ENCODE measurements at regions not wholly inside any gene's neighbourhood (a gene's known extent, or its start where the extent isn't known, plus 50 kb on each side); places are given as distances from the start of the nearest gene placed in this dataset.

GRCh38 chr2:117396161-117396560 lies 418.3 kb upstream of the DDX18 start:
- no peak for DNase-seq

DNA sequence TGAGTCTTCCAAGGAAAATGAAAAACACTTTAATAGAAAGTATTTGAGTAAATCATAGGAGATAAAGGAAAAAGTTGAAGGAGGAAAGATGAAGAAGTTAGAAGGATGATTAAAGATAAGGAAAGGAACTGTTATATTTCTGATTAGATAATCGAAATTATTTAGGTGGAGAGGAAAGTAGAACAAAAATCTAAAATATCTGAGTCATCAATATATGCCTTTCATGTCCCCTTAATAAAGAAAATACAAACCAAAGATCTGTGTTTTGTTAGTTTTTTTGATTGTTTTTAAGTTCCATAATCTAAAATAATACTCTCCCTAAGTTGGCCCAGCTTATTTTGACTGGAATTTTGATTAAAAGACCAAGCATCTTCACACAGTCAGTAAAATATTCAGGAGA lies 412.9 kb upstream of the DDX18 start:
- no peak for DNase-seq

GRCh38 chr2:117406443-117406842 lies 408.0 kb upstream of the DDX18 start:
- no peak for DNase-seq

DNA sequence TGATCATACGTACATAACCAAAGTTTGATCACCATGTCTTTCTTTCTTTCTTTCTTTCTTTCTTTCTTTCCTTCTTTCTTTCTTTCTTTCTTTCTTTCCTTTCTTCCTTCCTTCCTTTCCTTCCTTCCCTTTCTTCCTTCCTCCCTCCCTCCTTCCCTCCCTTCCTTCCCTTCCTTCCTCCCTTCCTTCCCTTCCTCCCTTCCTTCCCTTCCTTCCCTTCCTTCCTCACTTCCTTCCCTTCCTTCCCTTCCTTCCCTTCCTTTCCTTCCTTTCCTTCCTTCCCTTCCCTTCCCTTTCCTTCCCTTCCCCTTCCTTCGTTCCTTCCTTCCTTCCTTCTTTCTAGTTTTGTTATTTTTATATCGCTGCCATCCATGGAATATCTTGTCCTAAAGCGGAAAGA lies 406.7 kb upstream of the DDX18 start:
- DNase-seq: no peak

GRCh38 chr2:117409443-117409842 lies 405.0 kb upstream of the DDX18 start:
- DNase-seq: no peak

DNA sequence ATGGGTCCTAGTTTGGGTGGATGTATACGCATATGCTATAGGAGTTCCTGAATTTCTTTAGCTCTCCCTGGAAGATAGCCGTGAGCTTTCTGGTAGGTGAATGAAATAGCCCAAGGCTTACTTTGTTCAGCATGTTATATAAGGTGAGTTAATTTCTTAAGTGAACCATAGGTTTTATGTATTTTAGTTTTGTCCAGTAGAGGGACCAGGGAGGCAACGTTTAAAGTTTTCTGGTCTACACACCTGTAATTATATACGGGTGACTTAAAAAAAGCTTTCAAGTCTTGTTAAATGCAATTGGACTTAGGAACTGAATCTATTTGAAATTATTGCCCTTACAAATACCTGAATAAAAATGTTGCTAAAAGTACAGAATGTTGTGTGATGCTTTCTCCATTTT lies 402.5 kb upstream of the DDX18 start:
- DNase-seq: no peak

DNA sequence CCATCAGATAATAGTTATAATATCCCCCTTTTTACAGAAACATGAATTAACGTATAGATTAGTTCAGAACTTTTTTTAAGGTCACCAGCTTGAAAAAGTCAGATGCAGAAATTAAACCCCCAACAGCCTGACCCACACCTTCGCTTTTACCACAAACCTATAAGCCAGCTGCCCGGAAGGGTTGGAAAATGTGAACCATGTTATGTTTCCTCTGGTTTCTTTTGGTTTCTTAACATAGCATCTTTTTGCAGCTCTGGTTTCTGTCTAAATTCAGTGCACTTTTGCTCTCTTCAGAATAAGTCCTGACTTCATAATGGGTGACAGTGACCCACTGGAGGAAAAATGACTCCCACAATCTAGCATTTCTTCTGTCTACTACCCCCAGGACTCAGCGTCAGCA lies 381.7 kb upstream of the DDX18 start:
- DNase-seq: no peak

GRCh38 chr2:117436697-117437096 lies 377.8 kb upstream of the DDX18 start:
- DNase-seq: no peak

DNA sequence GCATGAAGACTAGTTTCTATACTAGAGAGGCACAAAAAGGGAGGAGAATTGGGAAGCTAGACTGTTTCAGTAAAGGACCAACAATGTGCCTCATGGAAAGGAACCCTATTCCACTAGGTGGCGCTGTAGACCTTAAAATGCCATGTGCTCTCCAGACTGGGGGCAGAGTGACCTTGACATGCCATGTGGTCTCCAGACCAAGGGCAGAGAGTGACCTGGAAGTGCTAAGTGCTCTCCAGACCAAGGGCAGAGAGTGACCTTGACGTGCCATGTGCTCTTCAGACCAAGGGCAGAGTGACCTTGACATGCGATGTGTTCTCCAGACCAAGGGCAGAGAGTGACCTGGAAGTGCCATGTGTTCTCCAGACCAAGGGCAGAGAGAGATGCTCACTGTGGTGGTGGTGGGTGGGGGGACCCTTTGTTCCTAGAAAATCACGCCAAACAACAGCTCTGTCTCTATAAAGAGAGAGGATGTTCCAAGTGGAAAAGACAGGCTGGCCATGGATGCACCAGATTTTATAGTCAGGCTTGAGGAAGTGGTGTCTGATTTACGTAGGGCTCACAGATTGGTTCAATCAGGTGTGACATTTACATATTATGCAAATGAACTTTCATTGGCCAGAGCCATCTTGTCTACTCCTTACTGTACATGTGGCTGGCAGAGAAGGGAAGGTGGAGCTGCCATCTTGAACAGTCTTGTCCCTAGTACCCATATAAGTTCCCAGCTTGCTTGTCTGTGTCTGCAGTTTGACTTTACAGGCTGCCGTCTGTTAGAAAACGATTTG lies 344.0 kb upstream of the DDX18 start:
- DNase-seq: peak; percentile 28

DNA sequence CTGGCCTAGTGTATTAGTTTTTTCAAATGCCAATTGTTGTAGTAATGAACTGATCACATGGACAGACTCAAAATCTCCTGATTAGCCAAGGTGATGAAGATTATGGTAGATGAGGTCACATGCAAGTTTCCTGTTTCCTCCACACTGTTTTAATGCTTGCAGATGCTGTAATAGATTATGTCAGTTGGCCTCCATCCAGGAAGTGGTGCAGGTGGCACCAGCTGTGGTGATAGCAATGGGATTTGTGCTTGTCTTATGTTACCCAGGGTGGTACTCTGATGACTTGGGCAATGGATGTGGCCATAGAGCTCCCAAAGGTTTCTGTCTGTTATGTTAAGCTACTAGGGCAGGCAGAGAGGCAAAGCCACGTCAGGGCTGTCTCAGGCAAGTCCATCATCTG lies 332.9 kb upstream of the DDX18 start:
- DNase-seq: no peak

- DNase-seq: no peak
These were observed 328.9 kb upstream of the DDX18 start for GRCh38 chr2:117485588-117485987.

- no peak for DNase-seq
These were observed 328.4 kb upstream of the DDX18 start for GRCh38 chr2:117486081-117486480.

DNA sequence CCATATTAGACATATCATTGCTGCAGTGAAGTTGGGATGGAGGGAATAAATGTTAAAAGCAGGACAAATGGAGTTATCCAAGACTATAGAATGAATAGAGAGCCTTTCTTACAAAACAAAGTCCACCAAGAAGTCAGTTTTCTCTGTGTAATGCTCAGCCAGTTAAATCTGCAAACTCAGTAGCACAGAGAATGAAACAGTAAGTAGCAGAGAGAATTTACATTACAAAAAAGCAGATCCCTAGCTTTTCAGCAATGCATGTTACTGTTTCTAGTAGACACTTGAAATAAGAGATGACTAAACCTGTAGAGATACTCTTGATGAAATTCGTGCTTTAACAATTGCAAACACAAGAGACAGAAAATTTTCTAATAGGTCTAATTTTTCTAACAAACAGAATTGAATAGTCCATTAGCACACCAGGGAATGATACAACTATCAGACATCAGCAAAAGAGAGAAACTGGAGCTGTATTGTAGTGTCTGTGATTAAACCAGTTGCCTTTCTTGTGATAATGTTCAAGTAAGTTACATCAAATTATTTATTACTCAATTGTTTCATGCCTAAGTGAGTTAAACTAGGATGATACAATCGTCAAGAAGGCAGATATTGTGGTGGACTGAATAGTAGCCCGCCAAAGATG lies 322.2 kb upstream of the DDX18 start:
- no peak for DNase-seq

DNA sequence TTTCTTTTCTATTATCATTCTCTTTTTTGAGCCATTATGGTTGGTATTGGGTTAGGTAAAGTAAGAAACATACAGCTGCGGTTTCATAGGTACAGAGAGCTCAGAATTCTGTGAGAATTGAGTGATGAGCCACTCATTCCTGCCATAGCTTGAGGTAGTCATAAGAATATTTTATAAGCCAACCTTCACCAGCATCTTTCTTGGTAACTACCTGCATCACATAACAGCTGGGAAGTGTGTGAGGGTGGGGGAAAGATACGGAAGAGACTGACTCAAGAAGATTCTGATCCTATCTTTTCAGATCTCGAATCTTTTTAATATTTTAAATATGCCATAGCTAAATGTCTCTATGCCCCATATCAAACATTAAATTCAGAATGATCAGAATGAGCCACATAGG lies 313.8 kb upstream of the DDX18 start:
- DNase-seq: no peak

- DNase-seq: no peak
These were observed 312.4 kb upstream of the DDX18 start for GRCh38 chr2:117502121-117502520.

- no peak for DNase-seq
These were observed 302.2 kb upstream of the DDX18 start for GRCh38 chr2:117512307-117512706.

- DNase-seq: no peak
These were observed 300.1 kb upstream of the DDX18 start for GRCh38 chr2:117514371-117514770.

- DNase-seq: no peak
These were observed 295.3 kb upstream of the DDX18 start for GRCh38 chr2:117519238-117519637.

GRCh38 chr2:117519721-117520120 lies 294.8 kb upstream of the DDX18 start:
- no peak for DNase-seq

DNA sequence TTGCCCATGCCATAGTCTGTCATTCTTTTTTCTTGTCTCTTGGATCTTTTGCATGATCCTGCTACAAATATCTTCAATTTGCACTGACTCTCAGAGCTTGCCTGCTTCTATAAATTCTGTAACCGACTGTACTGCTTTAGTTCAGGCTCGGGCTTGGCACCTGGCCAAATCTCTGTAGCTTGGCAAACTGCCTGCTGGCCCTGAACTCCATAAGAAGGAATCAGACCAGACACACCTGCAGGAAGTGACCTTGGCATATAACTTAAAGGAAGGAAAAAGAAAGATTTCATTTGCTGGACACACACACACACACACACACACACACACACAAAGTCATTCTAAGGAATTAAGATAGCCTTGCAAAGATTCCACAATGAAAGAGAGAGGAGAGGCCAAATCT lies 291.2 kb upstream of the DDX18 start:
- peak; percentile 44 for DNase-seq

GRCh38 chr2:117523711-117524238 lies 290.7 kb upstream of the DDX18 start:
- no peak for DNase-seq

DNA sequence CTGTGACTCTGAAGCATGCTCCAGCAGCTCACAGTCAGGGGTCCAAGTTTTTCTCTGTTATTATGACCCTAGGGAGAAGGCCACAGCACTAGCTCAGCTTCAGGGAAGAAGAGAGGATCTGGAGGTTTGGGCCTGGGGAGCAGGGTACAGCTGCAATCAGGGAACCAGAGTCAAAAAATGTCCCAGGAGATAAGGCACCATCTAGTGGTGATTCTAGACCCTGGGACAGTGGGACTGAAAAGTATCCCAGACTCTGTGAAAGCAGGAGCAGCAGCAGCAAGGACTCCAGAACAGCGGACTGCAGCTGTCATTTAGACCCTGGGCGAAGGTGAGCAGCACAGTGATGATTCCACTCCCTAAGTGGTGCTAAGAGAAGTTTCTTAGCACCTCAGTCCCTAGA lies 278.4 kb upstream of the DDX18 start:
- DNase-seq: no peak

DNA sequence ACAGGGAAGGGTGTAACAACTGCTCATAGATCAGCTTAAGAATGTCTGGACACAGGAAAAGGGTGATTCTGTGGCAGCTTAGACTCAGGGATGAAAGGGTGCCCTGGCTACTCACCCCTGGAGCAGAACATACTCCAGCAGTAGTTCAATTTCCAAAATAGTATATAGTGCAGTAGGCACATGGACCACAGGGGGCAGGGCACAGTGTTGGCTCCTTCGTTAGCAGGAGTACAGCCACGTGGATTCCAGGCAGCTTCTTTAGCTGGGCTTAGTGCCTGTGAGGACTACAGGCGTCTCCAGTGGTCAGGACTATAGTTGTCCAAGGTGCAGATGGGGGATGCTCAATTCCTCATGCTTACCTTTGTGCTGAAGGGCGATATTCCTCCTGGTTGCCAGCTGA lies 277.5 kb upstream of the DDX18 start:
- DNase-seq: no peak

DNA sequence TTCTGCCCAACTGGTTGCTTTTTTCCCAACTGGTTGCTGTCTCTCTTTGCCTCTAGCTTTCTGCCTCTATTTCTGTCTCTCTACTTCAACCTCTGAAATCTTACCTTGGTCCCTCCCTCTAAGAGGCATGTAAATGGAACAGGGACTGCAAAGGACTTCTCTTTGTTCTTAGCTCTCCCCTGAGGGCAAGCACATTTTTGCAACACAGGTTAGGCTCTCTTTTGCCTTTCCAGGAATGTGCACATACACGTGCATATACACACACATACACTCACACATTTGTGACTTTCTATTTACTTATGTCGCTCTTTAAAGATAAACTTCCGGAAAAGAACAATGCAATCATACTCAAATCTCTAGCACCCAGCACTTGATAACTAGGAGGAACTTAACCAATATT lies 262.6 kb upstream of the DDX18 start:
- no peak for DNase-seq

- no peak for DNase-seq
These were observed 261.0 kb upstream of the DDX18 start for GRCh38 chr2:117553448-117553847.

All from NCI-H146 (cell line).